ENCODE measurements at regions not wholly inside any gene's neighbourhood (a gene's known extent, or its start where the extent isn't known, plus 50 kb on each side); places are given as distances from the start of the nearest gene placed in this dataset.

DNA sequence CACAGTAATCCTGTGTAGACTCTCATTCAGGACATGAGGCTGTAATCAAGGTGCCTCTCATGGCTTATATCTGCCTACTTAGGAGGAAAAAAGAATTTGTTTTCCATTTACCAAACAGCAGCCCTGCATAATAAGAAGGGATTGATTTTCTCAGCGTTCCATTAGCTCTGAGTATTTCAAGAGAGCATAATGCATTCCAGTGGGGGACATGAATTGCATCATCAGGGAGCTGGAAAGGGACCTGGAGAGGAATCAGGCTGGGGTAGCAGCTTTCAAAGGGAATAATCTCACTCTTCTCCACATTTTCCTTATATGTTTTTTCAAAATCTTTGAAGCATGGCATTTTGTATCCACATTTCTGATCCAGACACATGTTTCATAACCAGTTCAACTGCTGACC lies 150.6 kb upstream of the ANKRD28 start:
- TF ChIP-seq POLR2A (IDR thresholded peaks at IDR 0.05), result no peak
- TF ChIP-seq, protein P1, sequence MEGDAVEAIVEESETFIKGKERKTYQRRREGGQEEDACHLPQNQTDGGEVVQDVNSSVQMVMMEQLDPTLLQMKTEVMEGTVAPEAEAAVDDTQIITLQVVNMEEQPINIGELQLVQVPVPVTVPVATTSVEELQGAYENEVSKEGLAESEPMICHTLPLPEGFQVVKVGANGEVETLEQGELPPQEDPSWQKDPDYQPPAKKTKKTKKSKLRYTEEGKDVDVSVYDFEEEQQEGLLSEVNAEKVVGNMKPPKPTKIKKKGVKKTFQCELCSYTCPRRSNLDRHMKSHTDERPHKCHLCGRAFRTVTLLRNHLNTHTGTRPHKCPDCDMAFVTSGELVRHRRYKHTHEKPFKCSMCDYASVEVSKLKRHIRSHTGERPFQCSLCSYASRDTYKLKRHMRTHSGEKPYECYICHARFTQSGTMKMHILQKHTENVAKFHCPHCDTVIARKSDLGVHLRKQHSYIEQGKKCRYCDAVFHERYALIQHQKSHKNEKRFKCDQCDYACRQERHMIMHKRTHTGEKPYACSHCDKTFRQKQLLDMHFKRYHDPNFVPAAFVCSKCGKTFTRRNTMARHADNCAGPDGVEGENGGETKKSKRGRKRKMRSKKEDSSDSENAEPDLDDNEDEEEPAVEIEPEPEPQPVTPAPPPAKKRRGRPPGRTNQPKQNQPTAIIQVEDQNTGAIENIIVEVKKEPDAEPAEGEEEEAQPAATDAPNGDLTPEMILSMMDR (IDR thresholded peaks at IDR 0.05), result no peak
